GM19238 (cell line): ENCODE measurements at regions not wholly inside any gene's neighbourhood (a gene's known extent, or its start where the extent isn't known, plus 50 kb on each side); places are given as distances from the start of the nearest gene placed in this dataset.

Experiments
- DNase-seq: peaks from one replicate; pipeline ENCODE4 v3.0.0; 2011; ENCODE audit warnings: low spot score; ENCODE audit not compliant: insufficient read length

- DNase-seq = no peak
These were observed 1038.1 kb upstream of the ADGRL4 start for GRCh38 chr1:80044662-80045061.

DNA sequence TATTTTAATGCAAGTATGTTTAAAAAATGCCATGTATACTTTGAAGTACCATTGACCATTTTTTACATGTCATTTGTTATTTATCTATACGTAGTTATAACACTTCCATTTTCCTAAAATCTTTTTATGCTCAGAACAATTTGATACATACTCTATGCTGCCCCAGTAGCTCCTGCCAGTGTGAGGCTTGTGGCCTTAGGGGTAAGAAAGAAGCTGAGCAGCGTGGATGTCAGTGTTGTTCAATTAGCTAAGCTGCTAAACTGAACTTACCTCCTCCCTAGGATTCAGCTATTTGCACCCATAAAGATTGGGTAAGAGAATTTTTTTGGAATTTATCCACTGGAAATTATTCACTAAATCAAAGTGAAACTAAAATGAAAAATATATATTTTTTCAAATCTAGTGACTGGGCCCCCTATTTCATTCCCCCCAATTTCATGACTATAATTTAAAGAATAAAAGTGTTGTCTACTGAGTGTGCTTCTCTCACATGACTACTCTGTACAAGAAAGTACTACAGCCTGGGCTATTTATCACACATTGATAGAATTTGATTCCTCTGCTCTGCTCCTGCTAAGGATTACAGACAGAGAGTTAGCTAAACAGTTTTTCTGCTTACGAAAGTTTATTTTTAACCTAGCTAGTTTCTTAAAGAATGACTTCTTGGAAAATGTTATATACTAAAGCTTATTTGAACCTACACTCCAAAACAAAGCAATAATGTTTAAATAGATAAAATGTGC is 1030.3 kb upstream of the ADGRL4 start:
- DNase-seq = no peak

- DNase-seq = no peak
These were observed 1016.8 kb upstream of the ADGRL4 start for GRCh38 chr1:80023358-80023757.

GRCh38 chr1:80021891-80022290 is 1015.4 kb upstream of the ADGRL4 start:
- no peak for DNase-seq

DNA sequence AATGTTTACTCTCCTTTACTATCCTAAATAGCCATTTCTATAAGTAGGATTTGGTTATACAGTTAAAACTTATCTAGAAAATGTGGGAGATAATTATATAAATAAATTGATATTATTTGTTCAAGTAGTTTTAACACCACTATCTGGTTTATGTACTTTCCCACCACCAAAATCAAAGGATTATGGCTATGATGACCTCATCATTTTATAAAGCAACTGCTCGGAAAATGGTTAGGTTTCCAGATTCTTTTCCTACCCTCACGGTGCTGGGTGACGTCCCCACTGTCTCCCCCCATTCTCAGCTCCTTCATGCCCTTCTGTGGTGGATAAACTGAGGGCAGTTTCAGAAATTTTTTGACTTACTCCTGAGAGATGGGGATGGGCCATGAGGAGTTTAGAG is 1011.8 kb upstream of the ADGRL4 start:
- DNase-seq = no peak

DNA sequence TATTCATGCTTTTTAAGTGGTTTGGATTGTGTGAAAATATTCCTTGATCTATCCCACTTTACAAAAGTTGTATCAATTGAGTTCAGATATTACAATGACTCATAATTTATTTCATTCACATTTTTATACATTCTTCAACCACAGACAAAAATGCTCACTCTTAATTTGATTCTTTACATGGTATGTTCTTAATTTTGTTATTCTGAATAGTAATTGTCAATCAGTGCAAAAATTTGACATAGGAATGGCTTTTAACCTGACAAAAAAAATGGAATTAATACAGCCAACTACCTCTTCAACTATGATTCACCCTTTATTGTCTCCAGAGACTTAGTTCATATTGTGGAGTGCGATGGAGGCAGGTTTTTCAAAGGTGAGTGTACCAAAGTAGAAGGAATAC is 1002.4 kb upstream of the ADGRL4 start:
- DNase-seq = no peak

GRCh38 chr1:80003250-80003649 is 996.7 kb upstream of the ADGRL4 start:
- DNase-seq = no peak

DNA sequence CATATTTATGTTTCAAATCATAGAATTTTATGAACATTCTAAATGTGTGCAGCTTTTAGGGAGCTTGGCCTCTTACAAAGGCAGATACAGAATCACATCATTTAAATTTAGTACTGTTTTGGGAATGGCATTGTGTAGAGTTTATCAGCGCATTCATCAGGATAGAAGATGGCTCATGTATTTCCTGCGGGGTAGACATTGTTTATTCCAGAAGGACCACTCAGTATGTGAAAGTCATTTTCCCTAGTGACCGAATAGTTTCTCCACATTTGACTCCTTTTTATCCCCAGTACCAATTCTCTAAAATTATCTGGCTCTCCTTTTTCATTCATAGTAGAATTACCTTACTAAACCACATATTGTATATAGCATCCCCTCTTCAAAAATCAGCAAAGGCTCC is 981.9 kb upstream of the ADGRL4 start:
- DNase-seq = no peak

- DNase-seq = no peak
These were observed 975.7 kb upstream of the ADGRL4 start for GRCh38 chr1:79982211-79982610.

DNA sequence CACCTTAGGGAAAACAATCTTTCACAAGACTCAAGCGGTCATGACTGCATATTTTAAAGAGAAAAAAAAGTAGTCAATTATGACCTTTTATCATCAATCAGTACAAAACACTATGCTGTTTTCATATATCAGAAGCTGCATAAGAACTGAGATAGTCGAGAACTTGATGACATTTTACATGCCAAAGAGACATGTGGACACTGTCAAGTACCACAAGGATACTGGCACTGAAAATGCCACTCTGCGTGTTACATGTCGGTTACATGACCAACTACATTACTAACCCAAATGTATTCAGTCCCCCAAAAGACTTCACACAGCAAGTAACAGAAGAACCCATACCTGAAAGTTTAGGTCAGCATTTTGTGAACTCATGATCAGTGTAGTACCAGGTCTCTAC is 975.0 kb upstream of the ADGRL4 start:
- DNase-seq = no peak

DNA sequence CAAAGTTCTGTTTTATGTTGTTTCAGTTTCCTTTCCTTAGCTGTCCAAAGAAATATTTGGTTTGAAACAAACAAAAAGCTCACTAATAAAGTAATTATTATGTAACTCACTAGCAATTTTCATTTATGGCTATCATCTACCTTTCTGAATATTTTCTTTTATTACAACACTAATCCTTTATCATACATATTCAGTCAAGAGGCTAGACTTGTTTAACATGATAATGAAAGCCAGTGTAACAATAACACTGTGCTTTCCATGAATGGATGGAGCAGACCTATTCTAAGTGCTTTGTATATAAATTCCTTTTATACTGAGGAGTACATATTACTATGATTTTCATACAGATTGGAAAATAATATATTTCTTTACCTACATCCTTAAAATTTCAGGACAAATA is 972.8 kb upstream of the ADGRL4 start:
- DNase-seq = no peak

GRCh38 chr1:79976287-79976686 is 969.8 kb upstream of the ADGRL4 start:
- no peak for DNase-seq

DNA sequence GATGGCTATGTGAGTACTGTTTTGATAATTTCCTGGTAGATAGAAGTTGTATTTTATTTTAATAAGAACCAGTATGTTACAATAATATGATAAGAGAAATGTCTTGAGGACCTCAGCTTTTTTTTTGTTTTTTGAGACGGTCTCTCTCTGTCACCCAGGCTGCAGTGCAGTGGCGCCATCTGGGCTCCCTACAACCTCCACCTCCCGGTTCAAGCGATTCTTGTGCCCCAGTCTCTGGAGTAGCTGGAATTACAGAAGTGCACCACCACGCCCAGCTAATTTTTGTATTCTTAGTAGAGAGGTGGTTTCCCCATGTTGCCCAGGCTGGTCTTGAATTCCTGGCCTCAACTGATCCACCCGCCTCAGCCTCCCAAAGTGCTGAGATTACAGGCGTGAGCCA is 968.1 kb upstream of the ADGRL4 start:
- no peak for DNase-seq

- DNase-seq = no peak
These were observed 963.4 kb upstream of the ADGRL4 start for GRCh38 chr1:79969886-79970285.

- no peak for DNase-seq
These were observed 959.9 kb upstream of the ADGRL4 start for GRCh38 chr1:79966438-79966837.

GRCh38 chr1:79959635-79960034 is 953.1 kb upstream of the ADGRL4 start:
- no peak for DNase-seq

GRCh38 chr1:79955966-79956365 is 949.4 kb upstream of the ADGRL4 start:
- no peak for DNase-seq

- DNase-seq = no peak
These were observed 944.0 kb upstream of the ADGRL4 start for GRCh38 chr1:79950511-79950910.

DNA sequence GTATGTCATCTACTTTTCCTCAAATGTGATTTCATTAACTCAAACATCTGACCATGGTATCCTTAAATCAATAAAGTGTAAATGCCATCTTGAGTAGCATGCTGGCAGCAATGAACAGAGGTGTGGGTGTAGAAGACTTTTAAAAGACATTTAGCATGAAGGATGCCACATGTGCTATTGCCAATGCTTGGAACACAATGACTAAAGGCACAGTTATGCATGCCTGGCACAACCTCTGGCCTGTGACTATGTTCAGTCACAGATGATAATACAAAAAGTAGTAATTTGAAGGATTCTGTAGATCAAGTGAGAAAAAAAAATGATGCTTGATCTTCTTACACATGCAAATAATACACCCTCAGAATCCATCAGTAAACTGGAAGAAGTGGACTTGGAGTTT is 938.9 kb upstream of the ADGRL4 start:
- no peak for DNase-seq

GRCh38 chr1:79929356-79929755 is 922.8 kb upstream of the ADGRL4 start:
- no peak for DNase-seq

- no peak for DNase-seq
These were observed 922.4 kb upstream of the ADGRL4 start for GRCh38 chr1:79928901-79929300.

DNA sequence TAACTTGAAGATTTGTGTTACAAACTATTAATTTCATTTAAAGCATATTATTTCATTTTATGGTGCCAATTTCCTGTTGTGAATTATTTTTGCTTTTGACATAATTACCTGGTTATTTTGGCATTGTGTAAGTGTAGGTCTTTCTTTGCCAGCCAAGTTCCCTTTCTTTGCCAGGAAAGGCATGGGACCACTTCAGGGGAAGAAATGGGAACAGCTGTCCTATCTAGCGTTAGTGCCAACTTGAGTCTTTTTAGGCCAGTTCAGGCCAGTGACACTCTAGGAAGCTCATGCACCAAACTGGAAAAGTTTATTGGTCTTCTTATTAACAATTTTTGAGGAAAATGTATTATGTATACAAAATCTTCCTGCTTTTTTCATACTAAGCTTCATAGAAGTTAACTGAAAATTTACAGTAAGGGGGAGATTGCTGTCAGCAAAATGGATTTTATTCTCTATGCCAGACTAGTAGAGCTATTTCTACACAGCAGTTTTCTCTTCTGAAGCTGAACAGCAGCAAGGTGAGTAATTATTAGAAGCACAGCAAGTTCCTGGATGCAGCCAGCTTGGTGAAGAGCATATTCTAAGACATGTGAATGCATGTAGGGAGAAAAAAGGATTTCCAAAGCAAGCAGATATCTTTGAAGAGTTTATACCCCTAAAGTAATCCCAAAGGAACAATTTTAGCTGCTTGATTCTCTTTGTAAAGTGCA is 914.6 kb upstream of the ADGRL4 start:
- no peak for DNase-seq

GRCh38 chr1:79914896-79915295 is 908.4 kb upstream of the ADGRL4 start:
- DNase-seq = no peak
